ENCODE measurements at regions not wholly inside any gene's neighbourhood (a gene's known extent, or its start where the extent isn't known, plus 50 kb on each side); places are given as distances from the start of the nearest gene placed in this dataset.

DNA sequence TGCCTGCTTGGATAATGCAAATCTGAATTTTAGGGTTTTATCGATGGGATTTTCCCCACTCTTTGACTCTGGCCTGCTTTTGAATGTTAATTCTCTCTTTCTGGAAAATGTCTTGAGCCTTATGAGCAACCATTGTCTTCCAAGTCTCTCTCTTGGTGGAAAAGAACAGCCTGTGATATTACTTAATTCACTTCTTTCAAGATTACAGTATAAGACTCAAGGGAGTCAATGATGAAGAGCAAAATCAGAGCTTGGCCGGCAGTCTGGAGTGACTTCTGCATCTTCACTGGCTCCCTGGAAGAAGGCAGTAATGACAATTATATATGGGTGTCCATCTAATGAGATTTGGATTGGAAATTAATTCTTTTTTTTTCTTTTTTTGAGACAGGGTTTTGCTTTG lies 122.9 kb upstream of the ZEB2 start:
- TF ChIP-seq, protein P1, sequence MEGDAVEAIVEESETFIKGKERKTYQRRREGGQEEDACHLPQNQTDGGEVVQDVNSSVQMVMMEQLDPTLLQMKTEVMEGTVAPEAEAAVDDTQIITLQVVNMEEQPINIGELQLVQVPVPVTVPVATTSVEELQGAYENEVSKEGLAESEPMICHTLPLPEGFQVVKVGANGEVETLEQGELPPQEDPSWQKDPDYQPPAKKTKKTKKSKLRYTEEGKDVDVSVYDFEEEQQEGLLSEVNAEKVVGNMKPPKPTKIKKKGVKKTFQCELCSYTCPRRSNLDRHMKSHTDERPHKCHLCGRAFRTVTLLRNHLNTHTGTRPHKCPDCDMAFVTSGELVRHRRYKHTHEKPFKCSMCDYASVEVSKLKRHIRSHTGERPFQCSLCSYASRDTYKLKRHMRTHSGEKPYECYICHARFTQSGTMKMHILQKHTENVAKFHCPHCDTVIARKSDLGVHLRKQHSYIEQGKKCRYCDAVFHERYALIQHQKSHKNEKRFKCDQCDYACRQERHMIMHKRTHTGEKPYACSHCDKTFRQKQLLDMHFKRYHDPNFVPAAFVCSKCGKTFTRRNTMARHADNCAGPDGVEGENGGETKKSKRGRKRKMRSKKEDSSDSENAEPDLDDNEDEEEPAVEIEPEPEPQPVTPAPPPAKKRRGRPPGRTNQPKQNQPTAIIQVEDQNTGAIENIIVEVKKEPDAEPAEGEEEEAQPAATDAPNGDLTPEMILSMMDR (conservative IDR thresholded peaks at IDR 0.05; ENCODE audit: low read depth in 2 of 2) = no peak
- TF ChIP-seq CREB1 (CRISPR knock-in tag; IDR thresholded peaks at IDR 0.05; ENCODE audit: low read depth) = no peak
- TF ChIP-seq POLR2AphosphoS5 (IDR thresholded peaks at IDR 0.05; ENCODE audit: low read depth) = no peak
- TF ChIP-seq EZH2phosphoT487 (IDR thresholded peaks at IDR 0.05; ENCODE audit: unreplicated experiment) = no peak
- TF ChIP-seq NANOG (IDR thresholded peaks at IDR 0.05; ENCODE audit: borderline replicate concordance) = no peak
- TF ChIP-seq, protein P2, sequence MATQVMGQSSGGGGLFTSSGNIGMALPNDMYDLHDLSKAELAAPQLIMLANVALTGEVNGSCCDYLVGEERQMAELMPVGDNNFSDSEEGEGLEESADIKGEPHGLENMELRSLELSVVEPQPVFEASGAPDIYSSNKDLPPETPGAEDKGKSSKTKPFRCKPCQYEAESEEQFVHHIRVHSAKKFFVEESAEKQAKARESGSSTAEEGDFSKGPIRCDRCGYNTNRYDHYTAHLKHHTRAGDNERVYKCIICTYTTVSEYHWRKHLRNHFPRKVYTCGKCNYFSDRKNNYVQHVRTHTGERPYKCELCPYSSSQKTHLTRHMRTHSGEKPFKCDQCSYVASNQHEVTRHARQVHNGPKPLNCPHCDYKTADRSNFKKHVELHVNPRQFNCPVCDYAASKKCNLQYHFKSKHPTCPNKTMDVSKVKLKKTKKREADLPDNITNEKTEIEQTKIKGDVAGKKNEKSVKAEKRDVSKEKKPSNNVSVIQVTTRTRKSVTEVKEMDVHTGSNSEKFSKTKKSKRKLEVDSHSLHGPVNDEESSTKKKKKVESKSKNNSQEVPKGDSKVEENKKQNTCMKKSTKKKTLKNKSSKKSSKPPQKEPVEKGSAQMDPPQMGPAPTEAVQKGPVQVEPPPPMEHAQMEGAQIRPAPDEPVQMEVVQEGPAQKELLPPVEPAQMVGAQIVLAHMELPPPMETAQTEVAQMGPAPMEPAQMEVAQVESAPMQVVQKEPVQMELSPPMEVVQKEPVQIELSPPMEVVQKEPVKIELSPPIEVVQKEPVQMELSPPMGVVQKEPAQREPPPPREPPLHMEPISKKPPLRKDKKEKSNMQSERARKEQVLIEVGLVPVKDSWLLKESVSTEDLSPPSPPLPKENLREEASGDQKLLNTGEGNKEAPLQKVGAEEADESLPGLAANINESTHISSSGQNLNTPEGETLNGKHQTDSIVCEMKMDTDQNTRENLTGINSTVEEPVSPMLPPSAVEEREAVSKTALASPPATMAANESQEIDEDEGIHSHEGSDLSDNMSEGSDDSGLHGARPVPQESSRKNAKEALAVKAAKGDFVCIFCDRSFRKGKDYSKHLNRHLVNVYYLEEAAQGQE (IDR thresholded peaks at IDR 0.05; ENCODE audit: unreplicated experiment) = no peak
- no peak for TF ChIP-seq EZH2 (IDR thresholded peaks at IDR 0.05; ENCODE audit: low read depth, unreplicated experiment)
- no peak for TF ChIP-seq ZNF114 (CRISPR knock-in tag; IDR thresholded peaks at IDR 0.05)
- TF ChIP-seq, protein P3, sequence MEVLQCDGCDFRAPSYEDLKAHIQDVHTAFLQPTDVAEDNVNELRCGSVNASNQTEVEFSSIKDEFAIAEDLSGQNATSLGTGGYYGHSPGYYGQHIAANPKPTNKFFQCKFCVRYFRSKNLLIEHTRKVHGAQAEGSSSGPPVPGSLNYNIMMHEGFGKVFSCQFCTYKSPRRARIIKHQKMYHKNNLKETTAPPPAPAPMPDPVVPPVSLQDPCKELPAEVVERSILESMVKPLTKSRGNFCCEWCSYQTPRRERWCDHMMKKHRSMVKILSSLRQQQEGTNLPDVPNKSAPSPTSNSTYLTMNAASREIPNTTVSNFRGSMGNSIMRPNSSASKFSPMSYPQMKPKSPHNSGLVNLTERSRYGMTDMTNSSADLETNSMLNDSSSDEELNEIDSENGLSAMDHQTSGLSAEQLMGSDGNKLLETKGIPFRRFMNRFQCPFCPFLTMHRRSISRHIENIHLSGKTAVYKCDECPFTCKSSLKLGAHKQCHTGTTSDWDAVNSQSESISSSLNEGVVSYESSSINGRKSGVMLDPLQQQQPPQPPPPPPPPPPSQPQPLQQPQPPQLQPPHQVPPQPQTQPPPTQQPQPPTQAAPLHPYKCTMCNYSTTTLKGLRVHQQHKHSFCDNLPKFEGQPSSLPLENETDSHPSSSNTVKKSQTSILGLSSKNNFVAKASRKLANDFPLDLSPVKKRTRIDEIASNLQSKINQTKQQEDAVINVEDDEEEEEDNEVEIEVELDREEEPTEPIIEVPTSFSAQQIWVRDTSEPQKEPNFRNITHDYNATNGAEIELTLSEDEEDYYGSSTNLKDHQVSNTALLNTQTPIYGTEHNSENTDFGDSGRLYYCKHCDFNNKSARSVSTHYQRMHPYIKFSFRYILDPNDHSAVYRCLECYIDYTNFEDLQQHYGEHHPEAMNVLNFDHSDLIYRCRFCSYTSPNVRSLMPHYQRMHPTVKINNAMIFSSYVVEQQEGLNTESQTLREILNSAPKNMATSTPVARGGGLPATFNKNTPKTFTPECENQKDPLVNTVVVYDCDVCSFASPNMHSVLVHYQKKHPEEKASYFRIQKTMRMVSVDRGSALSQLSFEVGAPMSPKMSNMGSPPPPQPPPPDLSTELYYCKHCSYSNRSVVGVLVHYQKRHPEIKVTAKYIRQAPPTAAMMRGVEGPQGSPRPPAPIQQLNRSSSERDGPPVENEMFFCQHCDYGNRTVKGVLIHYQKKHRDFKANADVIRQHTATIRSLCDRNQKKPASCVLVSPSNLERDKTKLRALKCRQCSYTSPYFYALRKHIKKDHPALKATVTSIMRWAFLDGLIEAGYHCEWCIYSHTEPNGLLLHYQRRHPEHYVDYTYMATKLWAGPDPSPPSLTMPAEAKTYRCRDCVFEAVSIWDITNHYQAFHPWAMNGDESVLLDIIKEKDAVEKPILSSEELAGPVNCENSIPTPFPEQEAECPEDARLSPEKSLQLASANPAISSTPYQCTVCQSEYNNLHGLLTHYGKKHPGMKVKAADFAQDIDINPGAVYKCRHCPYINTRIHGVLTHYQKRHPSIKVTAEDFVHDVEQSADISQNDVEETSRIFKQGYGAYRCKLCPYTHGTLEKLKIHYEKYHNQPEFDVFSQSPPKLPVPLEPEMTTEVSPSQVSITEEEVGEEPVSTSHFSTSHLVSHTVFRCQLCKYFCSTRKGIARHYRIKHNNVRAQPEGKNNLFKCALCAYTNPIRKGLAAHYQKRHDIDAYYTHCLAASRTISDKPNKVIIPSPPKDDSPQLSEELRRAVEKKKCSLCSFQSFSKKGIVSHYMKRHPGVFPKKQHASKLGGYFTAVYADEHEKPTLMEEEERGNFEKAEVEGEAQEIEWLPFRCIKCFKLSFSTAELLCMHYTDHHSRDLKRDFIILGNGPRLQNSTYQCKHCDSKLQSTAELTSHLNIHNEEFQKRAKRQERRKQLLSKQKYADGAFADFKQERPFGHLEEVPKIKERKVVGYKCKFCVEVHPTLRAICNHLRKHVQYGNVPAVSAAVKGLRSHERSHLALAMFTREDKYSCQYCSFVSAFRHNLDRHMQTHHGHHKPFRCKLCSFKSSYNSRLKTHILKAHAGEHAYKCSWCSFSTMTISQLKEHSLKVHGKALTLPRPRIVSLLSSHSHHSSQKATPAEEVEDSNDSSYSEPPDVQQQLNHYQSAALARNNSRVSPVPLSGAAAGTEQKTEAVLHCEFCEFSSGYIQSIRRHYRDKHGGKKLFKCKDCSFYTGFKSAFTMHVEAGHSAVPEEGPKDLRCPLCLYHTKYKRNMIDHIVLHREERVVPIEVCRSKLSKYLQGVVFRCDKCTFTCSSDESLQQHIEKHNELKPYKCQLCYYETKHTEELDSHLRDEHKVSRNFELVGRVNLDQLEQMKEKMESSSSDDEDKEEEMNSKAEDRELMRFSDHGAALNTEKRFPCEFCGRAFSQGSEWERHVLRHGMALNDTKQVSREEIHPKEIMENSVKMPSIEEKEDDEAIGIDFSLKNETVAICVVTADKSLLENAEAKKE (CRISPR knock-in tag; IDR thresholded peaks at IDR 0.05) = no peak
- TF ChIP-seq ZNF331 (CRISPR knock-in tag; IDR thresholded peaks at IDR 0.05; ENCODE audit: low read depth) = no peak
- TF ChIP-seq, protein P4, sequence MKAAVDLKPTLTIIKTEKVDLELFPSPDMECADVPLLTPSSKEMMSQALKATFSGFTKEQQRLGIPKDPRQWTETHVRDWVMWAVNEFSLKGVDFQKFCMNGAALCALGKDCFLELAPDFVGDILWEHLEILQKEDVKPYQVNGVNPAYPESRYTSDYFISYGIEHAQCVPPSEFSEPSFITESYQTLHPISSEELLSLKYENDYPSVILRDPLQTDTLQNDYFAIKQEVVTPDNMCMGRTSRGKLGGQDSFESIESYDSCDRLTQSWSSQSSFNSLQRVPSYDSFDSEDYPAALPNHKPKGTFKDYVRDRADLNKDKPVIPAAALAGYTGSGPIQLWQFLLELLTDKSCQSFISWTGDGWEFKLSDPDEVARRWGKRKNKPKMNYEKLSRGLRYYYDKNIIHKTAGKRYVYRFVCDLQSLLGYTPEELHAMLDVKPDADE (IDR thresholded peaks at IDR 0.05) = no peak

All from GM23338 (cell line).